ENCODE measurements at regions not wholly inside any gene's neighbourhood (a gene's known extent, or its start where the extent isn't known, plus 50 kb on each side); places are given as distances from the start of the nearest gene placed in this dataset.
"Not testable (repeated sequence)": the region's sequence is repeated elsewhere in the genome, so short reads cannot be mapped to it uniquely, and the experiment has no call there.

DNA sequence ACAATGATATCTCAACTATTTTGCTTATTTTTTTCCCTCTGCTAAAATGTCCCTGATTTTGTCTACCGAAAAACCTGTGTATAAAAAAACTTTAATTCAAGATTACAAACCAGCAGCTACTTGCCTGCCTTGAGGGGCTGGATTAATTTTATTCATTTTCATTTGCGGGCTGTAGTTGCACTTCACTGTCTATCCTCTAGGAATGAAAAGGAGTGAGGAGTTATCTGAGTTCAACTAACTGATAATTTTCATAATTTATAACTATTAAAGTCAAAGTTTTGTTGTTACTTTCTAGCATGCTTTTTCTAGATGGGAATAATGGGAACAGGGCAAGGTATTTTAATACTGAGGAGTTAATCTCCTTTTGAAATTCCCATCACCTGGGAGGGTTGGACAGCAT, 50.3 kb upstream of the AGTPBP1 start:
- H3K36me3 ChIP-seq (ENCODE audit: control insufficient read depth in 1 of 2, insufficient read depth in 2 of 2, low read length in 2 of 2); H3K4me1 ChIP-seq (ENCODE audit: control insufficient read depth in 1 of 2, insufficient read depth in 2 of 2, low read length in 2 of 2); H3K9me3 ChIP-seq (ENCODE audit: control insufficient read depth in 1 of 2, low read length in 2 of 2); H3K27me3 ChIP-seq (ENCODE audit: control insufficient read depth in 1 of 2, insufficient read depth in 2 of 2, low read length in 2 of 2); H3K9ac ChIP-seq (ENCODE audit: low read depth in 1 of 2, low read length in 2 of 2); H3K27ac ChIP-seq (ENCODE audit: low read depth, low read length); H3K4me3 ChIP-seq (ENCODE audit: low read depth in 1 of 2, low read length in 2 of 2): not testable (repeated sequence)

DNA sequence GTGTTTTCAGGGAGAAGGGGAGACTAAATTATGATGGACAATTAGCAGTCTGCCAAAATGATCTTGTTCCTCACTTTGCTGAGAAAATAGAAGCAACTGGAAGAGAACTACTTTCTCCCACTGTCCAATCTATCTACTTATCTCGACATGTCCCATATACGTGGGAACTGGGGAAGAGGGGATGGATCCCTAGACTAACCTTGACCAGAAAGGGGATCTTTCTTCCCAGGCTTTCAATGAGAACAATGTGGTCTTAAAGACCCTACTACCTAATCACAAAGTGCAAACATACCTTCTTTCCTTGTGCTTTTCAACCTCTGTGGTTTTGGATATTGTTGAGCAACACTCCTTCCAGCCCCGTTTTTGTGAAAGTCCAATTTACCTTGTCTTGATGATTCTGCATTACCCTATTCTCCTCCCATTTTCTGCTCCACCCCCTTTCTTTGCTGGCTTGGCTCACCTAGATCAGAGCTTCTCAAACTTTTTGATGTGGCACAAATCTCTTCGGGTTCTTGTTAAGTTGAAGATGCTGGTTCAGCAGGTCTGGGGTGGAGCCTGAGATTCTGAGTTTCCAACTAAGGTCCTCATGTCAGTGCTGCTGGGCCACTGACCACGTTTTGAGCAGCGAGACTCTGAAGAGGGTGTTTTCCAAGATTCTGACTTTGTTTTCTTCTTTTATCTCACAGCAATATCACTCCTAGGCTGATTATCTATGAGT, 61.4 kb upstream of the AGTPBP1 start:
- not testable (repeated sequence) for H3K4me3 ChIP-seq (ENCODE audit: low read depth in 1 of 2, low read length in 2 of 2); H3K36me3 ChIP-seq (ENCODE audit: control insufficient read depth in 1 of 2, insufficient read depth in 2 of 2, low read length in 2 of 2); H3K4me1 ChIP-seq (ENCODE audit: control insufficient read depth in 1 of 2, insufficient read depth in 2 of 2, low read length in 2 of 2); H3K9ac ChIP-seq (ENCODE audit: low read depth in 1 of 2, low read length in 2 of 2); H3K27me3 ChIP-seq (ENCODE audit: control insufficient read depth in 1 of 2, insufficient read depth in 2 of 2, low read length in 2 of 2); H3K27ac ChIP-seq (ENCODE audit: low read depth, low read length); H3K9me3 ChIP-seq (ENCODE audit: control insufficient read depth in 1 of 2, low read length in 2 of 2)

DNA sequence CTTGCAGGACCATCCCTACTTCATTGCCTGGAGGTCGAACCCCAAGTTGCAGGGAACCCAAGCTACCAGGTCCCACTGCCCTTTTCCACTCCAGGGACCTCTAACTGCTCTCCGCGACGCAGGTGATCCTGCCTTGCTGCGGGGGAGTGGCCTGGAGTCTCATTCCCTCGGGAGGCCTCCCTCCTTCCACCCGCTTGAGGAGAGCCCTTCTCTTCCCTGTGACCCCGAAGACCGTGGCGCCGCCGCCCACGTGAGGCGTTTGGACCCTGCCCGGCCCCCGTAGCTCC, 63.0 kb upstream of the AGTPBP1 start:
- not testable (repeated sequence) for H3K9me3 ChIP-seq (ENCODE audit: control insufficient read depth in 1 of 2, low read length in 2 of 2); H3K36me3 ChIP-seq (ENCODE audit: control insufficient read depth in 1 of 2, insufficient read depth in 2 of 2, low read length in 2 of 2); H3K27ac ChIP-seq (ENCODE audit: low read depth, low read length); H3K27me3 ChIP-seq (ENCODE audit: control insufficient read depth in 1 of 2, insufficient read depth in 2 of 2, low read length in 2 of 2); H3K9ac ChIP-seq (ENCODE audit: low read depth in 1 of 2, low read length in 2 of 2); H3K4me1 ChIP-seq (ENCODE audit: control insufficient read depth in 1 of 2, insufficient read depth in 2 of 2, low read length in 2 of 2)
- H3K4me3 ChIP-seq (ENCODE audit: low read depth in 1 of 2, low read length in 2 of 2), result peak overlapping the region; percentile 3 to 65

DNA sequence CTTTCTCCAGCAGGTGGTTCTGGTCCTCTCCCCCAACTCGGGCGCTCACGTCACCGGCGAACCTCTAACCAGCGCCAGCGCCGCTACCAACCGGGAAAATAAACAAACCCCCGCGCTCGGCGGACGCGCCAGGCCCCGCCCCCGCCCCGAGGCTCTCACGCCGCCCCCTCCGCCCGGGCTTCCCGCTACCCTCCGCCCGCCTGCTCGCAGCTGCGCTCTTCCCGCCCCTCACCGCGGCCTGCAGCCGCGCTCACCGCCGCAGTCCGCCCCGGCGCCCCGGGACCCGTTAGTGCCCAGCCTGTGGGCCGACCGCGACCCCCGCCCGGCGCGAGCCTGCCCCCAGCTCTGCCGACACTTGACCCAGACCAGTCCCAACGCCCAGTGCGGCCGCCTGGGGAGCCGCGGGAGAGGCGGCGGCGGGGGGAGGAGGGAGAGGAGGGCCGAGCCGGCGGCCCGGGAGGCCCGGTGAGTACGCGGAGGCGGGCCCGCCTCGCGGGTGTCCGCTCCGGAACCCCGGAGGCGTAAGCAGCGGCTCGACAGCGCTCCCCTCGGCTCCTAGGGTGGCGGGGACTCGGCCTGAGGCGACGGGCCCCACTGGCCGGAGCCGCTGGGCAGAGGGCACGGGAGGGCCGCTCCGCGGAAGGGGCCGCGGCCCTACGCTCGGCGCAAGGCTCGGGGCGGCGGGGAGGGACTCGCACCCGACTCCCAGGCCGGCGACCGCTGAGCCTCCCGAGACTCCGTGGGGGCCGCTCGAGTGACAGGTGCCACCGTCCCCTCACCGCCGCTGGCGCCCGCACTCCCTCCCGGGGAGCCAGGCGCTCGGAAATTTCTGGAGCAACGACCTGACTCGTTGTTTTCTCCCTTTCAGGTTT, 63.6 kb upstream of the AGTPBP1 start:
- Histone ChIP-seq H3K9ac (ENCODE audit: low read depth in 1 of 2, low read length in 2 of 2) (peak overlapping the region; percentile 56 to 82), H3K27ac (ENCODE audit: low read depth, low read length) (peak overlapping the region; percentile 75), H3K4me3 (ENCODE audit: low read depth in 1 of 2, low read length in 2 of 2) (peak overlapping the region; percentile 58 to 73)
- not testable (repeated sequence) for H3K9me3 ChIP-seq (ENCODE audit: control insufficient read depth in 1 of 2, low read length in 2 of 2); H3K36me3 ChIP-seq (ENCODE audit: control insufficient read depth in 1 of 2, insufficient read depth in 2 of 2, low read length in 2 of 2); H3K4me1 ChIP-seq (ENCODE audit: control insufficient read depth in 1 of 2, insufficient read depth in 2 of 2, low read length in 2 of 2); H3K27me3 ChIP-seq (ENCODE audit: control insufficient read depth in 1 of 2, insufficient read depth in 2 of 2, low read length in 2 of 2)

DNA sequence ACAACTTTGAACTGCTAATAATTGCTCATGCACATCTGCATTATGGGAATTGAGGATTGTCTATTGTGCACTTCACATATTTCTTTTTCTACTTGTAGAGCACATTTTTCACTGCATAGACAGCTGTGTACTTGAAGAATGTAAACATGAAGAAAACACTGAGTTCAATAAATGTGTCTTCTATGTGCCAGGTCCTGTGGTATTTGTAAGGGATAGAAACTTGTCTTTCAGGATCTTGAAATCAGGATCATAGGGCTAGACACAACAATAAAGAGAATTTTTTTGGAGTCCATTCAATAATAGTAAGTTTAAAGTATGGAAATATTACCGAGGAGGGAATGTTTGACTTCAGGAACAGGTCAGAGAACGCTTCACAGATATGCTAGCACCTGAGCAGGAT, 66.6 kb upstream of the AGTPBP1 start:
- not testable (repeated sequence) for H3K27me3 ChIP-seq (ENCODE audit: control insufficient read depth in 1 of 2, insufficient read depth in 2 of 2, low read length in 2 of 2)

DNA sequence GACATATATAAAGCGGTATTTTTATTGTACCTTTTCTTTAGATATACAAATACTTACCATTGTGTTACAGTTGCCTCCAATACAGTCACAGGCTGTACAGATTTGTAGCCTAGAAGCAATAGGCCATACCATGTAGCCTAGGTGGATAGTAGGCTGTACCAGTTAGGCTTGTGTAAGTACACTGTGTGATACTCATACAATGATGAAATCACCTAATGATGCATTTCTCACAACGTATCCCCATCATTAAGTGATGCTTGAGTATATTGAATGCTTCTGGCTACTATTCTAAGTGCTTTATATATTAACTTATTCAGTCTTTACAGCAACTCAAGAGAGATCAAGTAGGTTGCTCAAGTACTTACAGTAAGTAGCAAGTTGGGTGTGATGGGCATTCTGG, 71.6 kb upstream of the AGTPBP1 start:
- H3K27ac ChIP-seq (ENCODE audit: low read depth, low read length); H3K9ac ChIP-seq (ENCODE audit: low read depth in 1 of 2, low read length in 2 of 2); H3K4me1 ChIP-seq (ENCODE audit: control insufficient read depth in 1 of 2, insufficient read depth in 2 of 2, low read length in 2 of 2); H3K27me3 ChIP-seq (ENCODE audit: control insufficient read depth in 1 of 2, insufficient read depth in 2 of 2, low read length in 2 of 2); H3K9me3 ChIP-seq (ENCODE audit: control insufficient read depth in 1 of 2, low read length in 2 of 2); H3K4me3 ChIP-seq (ENCODE audit: low read depth in 1 of 2, low read length in 2 of 2); H3K36me3 ChIP-seq (ENCODE audit: control insufficient read depth in 1 of 2, insufficient read depth in 2 of 2, low read length in 2 of 2): not testable (repeated sequence)

More for the DNA sequence above, 66.6 kb upstream of the AGTPBP1 start:
- not testable (repeated sequence) for H3K9me3 ChIP-seq (ENCODE audit: control insufficient read depth in 1 of 2, low read length in 2 of 2); H3K4me1 ChIP-seq (ENCODE audit: control insufficient read depth in 1 of 2, insufficient read depth in 2 of 2, low read length in 2 of 2); H3K36me3 ChIP-seq (ENCODE audit: control insufficient read depth in 1 of 2, insufficient read depth in 2 of 2, low read length in 2 of 2); H3K9ac ChIP-seq (ENCODE audit: low read depth in 1 of 2, low read length in 2 of 2); H3K4me3 ChIP-seq (ENCODE audit: low read depth in 1 of 2, low read length in 2 of 2); H3K27ac ChIP-seq (ENCODE audit: low read depth, low read length)

DNA sequence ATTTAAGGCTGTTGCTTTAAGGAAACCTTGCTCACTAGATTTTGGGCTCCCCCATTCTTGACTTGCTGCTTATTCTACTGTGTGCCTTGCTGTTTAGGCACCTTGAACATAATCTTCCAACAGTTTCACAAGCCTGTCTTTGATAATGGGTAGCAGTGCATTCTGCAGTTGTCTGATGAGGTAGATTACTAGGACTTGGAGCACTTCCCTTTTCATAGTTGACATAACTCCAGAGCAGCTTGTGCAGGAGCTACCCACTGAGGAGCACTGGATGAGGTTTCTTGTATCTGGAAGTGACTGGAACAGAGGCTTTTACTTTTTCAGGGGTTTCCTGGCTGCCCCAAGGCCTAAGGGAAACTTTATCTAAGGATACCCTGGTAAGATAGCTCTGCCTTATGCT, 73.0 kb upstream of the AGTPBP1 start:
- not testable (repeated sequence) for H3K9ac ChIP-seq (ENCODE audit: low read depth in 1 of 2, low read length in 2 of 2); H3K4me3 ChIP-seq (ENCODE audit: low read depth in 1 of 2, low read length in 2 of 2); H3K36me3 ChIP-seq (ENCODE audit: control insufficient read depth in 1 of 2, insufficient read depth in 2 of 2, low read length in 2 of 2); H3K27ac ChIP-seq (ENCODE audit: low read depth, low read length); H3K4me1 ChIP-seq (ENCODE audit: control insufficient read depth in 1 of 2, insufficient read depth in 2 of 2, low read length in 2 of 2); H3K9me3 ChIP-seq (ENCODE audit: control insufficient read depth in 1 of 2, low read length in 2 of 2); H3K27me3 ChIP-seq (ENCODE audit: control insufficient read depth in 1 of 2, insufficient read depth in 2 of 2, low read length in 2 of 2)

DNA sequence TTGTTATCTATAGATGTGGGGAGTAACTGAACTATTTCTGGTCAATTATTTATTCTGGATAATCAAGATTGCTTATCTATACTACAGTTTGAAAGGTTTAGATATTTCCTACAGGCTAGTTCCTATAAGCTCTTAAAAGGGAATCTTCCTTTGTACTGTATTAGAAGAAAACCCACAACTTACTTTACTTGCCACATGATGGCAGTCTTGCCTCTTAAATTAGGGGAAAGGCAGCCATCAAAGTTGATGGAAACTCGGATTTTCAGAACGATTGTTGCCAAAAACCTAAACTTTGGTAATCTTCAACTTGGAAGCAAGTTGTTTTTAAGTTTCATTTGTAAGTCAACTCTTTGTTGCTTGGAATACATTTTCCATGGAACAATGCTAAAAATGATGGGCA, 77.2 kb upstream of the AGTPBP1 start:
- not testable (repeated sequence) for H3K27me3 ChIP-seq (ENCODE audit: control insufficient read depth in 1 of 2, insufficient read depth in 2 of 2, low read length in 2 of 2); H3K9ac ChIP-seq (ENCODE audit: low read depth in 1 of 2, low read length in 2 of 2); H3K36me3 ChIP-seq (ENCODE audit: control insufficient read depth in 1 of 2, insufficient read depth in 2 of 2, low read length in 2 of 2); H3K4me1 ChIP-seq (ENCODE audit: control insufficient read depth in 1 of 2, insufficient read depth in 2 of 2, low read length in 2 of 2); H3K27ac ChIP-seq (ENCODE audit: low read depth, low read length); H3K9me3 ChIP-seq (ENCODE audit: control insufficient read depth in 1 of 2, low read length in 2 of 2); H3K4me3 ChIP-seq (ENCODE audit: low read depth in 1 of 2, low read length in 2 of 2)

DNA sequence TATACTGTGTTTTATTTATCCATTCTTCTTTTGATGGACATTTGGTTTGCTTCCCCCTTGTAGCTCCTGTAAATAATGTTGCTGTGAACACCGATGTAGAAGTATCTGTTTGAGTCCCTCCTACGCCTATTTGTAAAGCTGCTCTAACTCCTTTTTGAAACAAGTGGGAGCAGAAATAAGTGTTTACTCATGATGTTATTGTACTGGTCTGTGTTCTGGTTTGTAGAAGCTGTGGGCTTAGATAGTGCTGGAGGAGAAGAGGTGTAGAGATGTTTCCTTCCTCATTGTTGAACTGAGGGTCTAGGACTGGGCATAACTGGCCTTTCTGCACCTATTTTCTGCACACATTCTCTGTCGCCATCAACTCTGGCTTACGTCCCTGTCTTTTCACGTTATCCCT, 78.8 kb upstream of the AGTPBP1 start:
- not testable (repeated sequence) for H3K27me3 ChIP-seq (ENCODE audit: control insufficient read depth in 1 of 2, insufficient read depth in 2 of 2, low read length in 2 of 2); H3K4me3 ChIP-seq (ENCODE audit: low read depth in 1 of 2, low read length in 2 of 2); H3K27ac ChIP-seq (ENCODE audit: low read depth, low read length); H3K9me3 ChIP-seq (ENCODE audit: control insufficient read depth in 1 of 2, low read length in 2 of 2); H3K36me3 ChIP-seq (ENCODE audit: control insufficient read depth in 1 of 2, insufficient read depth in 2 of 2, low read length in 2 of 2); H3K4me1 ChIP-seq (ENCODE audit: control insufficient read depth in 1 of 2, insufficient read depth in 2 of 2, low read length in 2 of 2); H3K9ac ChIP-seq (ENCODE audit: low read depth in 1 of 2, low read length in 2 of 2)

DNA sequence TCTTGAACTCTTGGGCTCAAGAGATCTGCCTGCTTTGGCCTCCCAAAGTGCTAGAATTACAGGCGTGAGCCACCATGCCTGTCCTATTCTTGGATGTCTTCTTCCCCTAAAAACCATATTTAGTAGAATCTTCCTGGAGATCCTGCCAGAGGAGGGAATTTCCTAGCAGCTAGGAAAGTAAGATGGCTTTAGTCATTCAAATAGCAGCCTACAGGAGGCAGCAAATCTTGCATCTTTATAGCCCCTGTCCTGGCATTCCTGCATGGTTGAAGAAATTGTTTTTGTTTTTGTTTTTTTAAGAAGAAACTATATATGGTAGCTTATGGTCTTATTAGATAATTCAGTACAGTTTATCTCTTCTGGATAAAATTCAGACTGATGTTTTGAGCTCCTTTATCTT, 83.2 kb upstream of the AGTPBP1 start:
- not testable (repeated sequence) for H3K9ac ChIP-seq (ENCODE audit: low read depth in 1 of 2, low read length in 2 of 2); H3K4me3 ChIP-seq (ENCODE audit: low read depth in 1 of 2, low read length in 2 of 2); H3K4me1 ChIP-seq (ENCODE audit: control insufficient read depth in 1 of 2, insufficient read depth in 2 of 2, low read length in 2 of 2); H3K27me3 ChIP-seq (ENCODE audit: control insufficient read depth in 1 of 2, insufficient read depth in 2 of 2, low read length in 2 of 2); H3K27ac ChIP-seq (ENCODE audit: low read depth, low read length); H3K9me3 ChIP-seq (ENCODE audit: control insufficient read depth in 1 of 2, low read length in 2 of 2); H3K36me3 ChIP-seq (ENCODE audit: control insufficient read depth in 1 of 2, insufficient read depth in 2 of 2, low read length in 2 of 2)
